GM19239 (cell line): ENCODE measurements at regions not wholly inside any gene's neighbourhood (a gene's known extent, or its start where the extent isn't known, plus 50 kb on each side); places are given as distances from the start of the nearest gene placed in this dataset.
"Not testable (repeated sequence)": the region's sequence is repeated elsewhere in the genome, so short reads cannot be mapped to it uniquely, and the experiment has no call there.

ENCODE experiments used
- DNase-seq: peaks from one replicate; pipeline ENCODE4 v3.0.0; 2011; ENCODE audit warnings: low spot score; ENCODE audit not compliant: insufficient read length
- FAIRE-seq: peaks from 2 replicates; lab custom pipeline; 2011; peaks lifted over from hg19 to GRCh38; lab: Jason Lieb, UNC

DNA sequence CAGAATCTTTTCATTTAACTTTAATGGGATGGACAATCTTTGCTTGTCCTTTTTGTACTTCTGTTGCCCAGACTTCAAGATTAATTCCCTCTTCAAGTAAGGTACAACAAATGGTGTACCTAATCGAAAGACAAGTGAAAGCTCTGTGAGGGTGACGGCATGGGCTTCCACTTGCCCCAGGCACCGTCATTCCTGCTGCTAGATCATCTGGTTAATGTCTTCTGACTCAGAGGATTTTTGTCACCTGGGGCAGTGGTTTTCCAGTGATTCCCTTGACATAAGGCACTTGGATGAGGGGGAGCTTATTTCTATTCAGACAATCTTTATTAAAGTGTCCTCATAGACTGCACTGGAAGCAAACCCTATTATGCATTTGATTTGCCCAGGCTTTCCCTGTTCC lies 977.0 kb upstream of the AMELY start:
- DNase-seq (no peak), FAIRE-seq (no peak)

DNA sequence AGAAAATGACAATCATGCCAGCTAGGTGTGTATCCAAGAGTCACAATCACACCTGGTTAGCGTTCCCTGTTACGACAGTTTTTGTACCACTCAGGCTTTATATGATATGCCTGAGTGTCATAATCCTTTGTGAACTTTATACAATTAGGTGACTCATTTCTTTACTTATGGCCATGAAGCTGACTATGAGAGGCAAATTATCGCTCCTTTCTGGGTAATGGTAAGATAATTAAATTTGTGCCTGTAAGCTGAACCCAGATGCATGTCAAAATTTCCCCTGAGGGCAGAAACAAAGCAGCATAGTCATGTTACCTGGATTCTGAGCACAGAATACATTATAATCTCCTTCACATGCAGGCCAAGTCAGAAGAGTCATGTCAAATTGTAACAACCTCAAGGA lies 970.1 kb upstream of the AMELY start:
- DNase-seq (no peak), FAIRE-seq (no peak)

DNA sequence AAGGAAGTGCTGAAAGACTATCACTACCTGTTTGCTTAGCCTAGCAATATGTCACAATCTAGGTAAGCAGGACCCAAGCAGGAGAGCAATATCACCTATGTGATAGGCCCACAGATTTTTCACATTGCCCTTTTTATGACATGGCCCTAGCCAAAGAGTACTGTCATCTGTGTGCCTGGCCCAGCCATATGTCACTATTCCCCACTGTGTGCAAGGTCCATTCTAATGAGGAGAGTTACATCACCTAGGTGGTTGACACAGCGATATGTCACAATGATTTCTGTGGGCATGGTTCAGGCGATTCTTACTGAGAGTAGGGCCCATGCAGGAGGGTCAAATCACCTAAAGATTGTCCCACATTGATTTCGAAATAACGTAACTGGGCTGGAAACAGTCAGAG lies 967.7 kb upstream of the AMELY start:
- FAIRE-seq, result no peak
- DNase-seq, result no peak

DNA sequence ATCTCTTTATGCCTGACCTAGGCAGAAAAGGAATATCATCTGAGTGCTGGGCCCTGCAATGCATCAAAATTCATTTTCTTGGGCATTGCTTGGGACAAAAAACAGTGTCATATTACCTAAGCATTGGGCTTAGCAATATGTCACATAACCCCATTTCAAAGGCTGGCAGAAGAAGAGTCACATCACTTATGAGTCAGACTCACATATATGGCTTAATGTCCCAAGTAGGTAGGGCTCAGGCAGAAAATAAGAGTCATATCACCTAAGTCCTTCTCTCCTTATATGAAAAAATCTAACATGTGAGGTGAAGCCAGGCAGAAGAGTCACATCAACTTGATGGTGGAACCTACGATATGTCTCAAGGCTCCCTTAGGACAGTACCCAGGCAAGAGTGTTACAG lies 967.2 kb upstream of the AMELY start:
- no peak for FAIRE-seq
- DNase-seq, result no peak

DNA sequence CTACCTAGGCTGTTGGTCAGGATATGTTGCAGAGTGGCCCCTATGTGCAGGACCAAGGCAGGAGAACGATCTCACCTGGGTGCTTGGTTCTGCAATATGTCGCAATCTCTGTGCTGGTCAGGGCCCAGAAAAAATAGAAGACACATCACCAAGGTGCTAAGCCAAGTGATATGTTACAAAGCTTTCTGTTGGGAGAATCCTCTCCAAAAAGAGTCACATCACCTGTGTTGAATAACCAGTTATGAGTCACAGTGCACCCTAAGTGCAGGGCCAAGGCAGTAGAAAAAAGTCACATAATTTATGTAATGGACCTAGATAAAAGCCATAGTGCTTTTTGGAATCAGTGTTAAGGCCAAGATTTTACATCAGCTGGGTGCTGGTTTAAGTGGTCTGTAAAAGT lies 965.9 kb upstream of the AMELY start:
- FAIRE-seq, result no peak
- DNase-seq, result no peak

DNA sequence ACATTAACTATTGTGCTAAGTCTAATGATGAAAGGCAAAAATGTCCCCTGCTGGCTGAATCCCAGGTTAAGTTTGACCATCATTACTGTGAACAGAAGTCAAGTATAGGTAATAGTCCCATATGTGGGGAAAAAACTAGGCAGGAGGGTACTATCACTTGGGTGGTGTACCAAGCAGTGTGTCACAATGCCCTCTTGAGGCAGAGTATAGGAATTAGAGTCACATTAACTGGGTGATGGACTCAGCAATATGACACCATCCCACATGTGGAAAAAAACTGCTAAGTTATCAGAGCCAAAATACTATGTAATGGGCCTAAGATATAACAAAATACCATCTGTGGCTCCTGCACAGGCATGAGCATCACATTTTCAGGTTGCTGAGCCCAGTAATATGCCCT lies 962.5 kb upstream of the AMELY start:
- DNase-seq (peak; percentile 1), FAIRE-seq (no peak)

DNA sequence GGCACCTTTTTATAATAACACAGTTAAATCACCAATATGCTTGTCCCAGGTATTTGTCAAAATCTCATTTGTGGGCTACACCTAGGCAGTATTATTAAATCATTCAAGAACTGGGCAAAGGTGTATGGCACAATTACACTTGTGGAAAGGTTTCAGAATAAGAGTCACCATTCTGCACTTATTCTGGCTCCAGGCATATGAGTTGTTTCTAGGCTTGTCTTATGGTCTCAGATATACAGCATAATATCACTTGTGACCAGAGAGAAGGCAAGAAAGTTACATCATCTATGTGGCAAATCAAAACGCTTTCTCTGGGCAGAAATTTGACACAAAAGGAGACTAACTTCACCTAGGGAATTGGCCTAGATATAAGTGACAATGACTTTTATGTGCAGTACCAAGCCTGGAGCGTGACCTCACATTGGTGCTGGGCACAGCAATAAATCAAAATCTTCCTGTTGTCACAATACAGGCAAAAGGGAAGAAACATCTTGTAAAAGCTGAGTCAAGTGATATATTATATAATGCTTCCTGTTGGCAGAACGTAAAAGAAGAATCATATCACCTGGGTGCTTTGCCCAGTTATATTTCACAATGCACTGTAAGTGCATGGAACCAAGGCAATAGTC lies 959.9 kb upstream of the AMELY start:
- DNase-seq, result no peak
- FAIRE-seq, result no peak

DNA sequence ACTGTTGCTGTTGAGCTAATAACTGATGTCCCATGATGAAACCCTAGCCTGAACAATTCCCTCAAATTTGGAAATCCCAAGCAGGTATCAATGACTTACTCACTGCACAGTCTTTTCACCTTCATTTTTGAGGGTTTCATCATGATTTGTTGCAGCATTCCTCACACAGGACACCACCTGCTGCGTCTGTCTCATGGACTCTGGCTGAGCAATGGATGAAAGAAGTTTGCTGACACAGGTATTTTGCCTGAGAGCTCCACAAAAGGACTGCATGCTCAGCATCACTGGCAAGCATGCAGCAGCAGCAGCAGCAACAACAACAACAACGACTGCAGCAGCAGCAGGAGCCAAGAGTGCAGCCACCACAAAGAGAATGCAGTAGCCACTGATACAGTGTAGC lies 955.4 kb upstream of the AMELY start:
- DNase-seq (no peak), FAIRE-seq (no peak)

DNA sequence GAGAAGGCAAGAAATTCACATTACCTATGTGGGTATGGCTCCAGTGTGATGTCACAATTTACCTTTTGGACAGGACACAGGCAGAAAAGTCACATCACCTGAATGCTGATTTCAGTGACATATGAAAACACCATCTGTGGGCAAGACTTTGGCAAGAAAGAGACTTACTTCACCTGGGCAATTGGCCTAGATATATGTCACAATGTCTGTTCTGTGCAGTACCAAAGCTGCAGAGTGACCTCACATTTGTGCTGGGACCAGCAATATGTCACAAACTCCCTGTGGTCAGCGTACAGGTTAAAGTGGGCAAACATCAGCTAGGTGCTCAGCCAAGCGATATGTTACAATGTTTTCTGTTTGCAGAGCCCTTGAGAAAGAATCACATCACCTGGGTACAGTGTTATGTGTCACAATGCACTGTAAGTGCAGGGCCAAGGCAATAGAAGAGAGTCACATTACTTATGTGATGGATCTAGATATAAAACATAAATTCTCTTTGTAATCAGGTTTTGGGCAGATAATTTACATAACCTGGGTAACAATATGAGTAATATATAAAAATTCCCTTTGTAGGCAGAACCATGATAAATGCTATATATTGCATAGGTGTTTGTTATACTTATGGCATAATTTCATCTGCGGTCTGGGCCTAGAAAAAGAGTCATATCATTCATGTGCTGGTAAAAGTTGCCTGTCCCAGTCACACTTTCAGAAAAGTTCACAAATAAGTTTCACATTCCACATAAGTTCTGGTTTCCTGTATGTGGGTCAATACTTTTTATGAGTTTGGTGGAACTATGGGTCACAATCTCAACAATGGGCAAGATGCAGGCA lies 949.4 kb upstream of the AMELY start:
- FAIRE-seq, result no peak

DNA sequence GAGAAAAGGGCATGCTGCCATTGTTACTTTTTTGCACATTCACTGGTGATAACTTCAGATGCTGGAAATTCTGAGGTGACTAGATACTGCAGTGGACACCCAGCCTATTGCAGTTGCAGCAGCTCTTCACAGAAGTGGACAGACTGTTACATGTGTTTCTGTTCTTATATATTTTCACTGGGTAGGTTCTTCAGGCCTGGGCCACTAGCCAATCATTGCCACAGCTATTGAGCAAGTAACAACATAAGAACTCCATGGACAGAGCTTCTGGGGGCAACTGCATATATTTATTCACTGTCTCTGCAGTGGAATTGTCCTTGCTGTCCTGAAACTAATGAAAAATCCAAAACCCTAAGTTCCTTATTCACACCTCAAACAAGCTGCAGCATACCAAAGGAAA lies 938.6 kb upstream of the AMELY start:
- DNase-seq (no peak), FAIRE-seq (no peak)

More for the DNA sequence above, 949.4 kb upstream of the AMELY start:
- no peak for DNase-seq

DNA sequence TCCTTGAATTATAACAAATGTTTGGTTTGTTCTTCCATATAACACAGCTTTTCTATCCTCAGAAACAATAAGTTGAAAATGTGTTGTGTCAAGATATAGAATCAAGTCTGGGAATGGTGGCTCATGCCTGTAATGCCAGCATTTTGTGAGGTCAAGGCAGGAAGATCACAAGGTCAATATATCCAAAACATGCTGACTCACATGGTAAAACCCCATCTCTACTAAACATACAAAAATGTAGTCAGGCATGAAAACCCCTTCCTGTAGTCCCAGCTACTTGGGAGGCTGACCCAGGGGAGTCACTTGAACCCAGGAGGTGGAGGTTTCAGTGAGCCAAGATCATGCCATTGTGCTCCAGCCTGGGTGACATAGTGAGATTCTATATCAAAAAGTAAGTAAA lies 934.2 kb upstream of the AMELY start:
- DNase-seq (no peak), FAIRE-seq (no peak)

DNA sequence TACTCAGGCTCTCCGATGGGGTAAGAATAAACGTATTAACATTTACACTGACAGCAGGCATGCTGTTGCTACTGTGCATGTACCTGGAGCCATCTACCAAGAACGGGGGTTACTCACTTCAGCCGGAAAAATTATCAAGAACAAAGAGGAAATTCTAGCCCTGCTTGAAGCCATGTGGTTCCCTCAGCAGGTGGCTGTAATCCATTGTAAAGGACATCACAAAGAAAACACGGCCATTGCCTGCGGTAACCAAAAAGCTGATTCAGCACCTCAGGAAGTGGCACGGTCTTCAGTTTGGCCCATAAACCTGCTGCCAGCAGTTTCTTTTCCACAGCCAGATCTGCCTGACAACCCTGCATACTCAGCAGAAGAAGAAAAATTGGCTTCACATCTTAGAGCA lies 925.5 kb upstream of the AMELY start:
- FAIRE-seq (no peak), DNase-seq (no peak)

DNA sequence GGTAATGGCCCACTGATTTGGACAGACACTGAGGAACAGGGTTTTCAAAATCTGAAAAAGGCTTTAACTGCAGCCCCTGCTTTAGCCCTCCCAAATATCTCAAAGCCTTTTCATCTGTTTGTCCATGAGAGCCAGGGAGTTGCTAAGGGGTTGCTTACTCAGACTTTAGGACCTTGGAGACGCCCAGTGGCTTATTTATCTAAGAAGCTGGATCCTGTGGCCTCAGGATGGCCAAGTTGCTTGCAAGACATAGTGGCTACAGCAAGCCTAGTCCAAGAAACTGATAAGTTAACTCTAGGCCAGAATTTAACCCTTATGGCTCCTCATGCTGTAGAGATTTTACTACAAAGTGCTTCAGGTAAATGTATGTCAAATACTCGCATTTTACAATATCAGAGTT lies 924.8 kb upstream of the AMELY start:
- DNase-seq, result no peak
- FAIRE-seq, result no peak

DNA sequence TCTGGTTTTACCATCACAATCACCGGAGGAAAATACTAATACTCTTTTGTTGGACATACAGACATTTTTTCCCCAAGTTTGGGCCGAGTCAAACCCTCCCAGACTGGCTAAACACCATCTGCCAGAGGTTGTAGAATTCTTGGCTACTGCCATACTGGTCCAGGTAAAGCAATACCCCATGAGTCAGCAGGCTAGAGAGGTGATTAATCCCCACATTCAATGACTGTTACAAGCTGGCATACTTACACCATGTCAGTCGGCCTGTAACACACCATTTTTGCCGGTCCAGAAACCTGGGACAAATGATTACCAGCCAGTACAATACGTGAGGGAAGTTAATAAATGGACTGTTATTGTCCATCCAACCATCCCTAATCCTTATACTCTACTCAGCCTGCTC lies 923.9 kb upstream of the AMELY start:
- no peak for FAIRE-seq
- no peak for DNase-seq

DNA sequence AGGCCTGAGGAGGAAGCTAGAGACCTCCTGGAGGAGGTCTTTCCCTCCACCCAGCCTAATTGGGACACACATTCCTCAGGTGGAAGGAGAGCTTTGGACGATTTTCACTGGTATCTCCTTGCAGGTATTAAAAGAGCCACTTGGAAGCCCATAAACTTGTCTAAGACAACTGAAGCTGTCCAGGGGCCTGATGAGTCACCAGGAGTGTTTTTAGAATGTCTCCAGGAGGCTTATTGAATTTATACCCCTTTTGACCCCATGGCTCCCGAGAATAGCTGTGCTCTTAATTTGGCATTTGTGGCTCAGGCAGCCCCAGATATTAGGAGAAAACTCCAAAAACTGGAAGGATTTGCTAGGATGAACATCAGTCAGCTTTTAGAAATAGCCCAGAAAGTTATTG lies 922.7 kb upstream of the AMELY start:
- DNase-seq (no peak), FAIRE-seq (peak; percentile 47)

DNA sequence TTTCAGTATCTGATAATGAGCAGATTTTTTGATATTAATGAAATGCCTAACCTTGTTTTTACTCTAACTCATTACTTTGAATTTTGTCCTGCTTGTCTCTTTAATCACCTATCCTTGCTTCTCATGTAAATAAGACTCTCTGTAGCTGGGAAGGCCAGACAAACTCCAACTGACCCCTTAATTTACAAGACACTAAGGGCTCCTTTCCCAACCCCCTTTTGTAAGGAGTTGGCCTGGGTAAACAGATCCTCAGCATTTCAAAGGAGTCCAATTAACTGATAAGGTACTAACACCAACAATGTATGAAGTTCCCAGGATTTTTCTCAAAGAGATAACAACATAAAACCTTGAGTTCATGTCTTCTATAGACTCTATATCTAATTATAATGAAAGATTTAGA lies 919.3 kb upstream of the AMELY start:
- not testable (repeated sequence) for FAIRE-seq, DNase-seq

DNA sequence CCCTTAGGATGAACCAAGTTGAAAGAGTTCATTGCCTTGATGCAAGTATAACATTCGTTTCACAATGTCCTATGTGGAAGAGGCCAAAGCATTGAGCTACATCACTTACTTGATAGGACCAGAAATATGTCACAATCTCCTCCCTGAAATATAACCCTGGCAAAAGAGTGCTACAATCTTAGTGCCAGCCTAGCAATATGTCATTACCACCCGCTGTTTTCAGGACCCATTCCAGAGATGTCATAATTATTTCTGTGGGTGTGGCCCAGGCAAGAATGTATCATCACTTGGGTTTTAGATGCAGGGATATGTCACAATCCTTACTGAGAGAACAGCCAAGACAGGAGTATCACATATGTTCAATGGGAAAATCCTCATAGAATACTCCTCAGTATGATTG lies 915.0 kb upstream of the AMELY start:
- no peak for FAIRE-seq
- no peak for DNase-seq

DNA sequence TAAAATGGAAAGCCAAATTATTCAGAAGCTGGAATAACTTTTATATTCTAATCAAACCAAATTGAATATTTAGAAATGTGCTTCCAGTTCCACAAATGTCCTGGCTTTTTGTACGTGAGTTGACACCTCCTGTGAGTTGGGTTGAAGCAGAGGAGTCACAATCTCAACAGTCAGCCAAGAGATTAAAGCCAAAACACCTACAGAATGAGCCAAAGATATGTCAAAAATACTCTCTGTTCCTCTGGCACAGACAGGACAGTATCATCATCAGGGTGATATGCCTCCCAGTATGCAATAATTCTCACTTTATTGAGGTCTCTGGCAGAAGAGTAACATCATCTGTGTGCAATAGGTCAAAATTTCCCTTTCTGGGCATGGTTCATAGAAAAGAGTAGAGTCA lies 914.3 kb upstream of the AMELY start:
- DNase-seq (no peak), FAIRE-seq (no peak)

DNA sequence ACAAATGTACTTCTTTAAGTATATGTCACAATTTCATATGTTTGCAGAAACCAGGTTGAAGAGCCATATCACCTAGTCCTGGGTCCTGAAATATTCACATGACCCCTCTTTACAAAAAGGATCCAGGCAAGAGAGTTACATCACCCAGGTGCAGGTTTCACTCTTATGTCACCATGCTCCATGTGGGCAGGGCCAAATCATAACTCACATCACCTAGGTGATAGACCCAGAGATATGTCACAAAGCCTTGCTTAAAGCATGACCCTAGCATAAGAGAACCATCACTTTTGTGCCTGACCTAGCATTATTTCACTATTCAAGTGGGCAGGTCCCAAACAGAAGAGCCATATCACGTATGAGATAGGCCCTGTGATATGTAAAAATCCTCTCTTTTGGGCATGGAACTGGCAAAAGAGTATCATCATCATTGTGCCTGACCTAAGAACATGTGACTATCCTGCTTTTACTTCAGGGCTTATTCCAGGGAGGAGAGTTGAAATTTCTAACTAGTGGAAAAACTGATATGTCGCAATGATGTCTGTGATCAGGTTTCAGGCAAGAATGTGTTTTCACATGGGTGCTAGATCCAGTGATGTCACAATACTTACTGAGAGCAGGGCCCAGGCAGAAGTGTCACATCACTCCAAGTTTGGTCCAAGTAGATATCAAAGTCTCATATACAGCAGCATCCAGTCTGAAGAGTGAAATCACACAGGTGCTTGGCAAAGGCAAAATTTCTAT lies 909.9 kb upstream of the AMELY start:
- DNase-seq, result no peak
- FAIRE-seq, result no peak

DNA sequence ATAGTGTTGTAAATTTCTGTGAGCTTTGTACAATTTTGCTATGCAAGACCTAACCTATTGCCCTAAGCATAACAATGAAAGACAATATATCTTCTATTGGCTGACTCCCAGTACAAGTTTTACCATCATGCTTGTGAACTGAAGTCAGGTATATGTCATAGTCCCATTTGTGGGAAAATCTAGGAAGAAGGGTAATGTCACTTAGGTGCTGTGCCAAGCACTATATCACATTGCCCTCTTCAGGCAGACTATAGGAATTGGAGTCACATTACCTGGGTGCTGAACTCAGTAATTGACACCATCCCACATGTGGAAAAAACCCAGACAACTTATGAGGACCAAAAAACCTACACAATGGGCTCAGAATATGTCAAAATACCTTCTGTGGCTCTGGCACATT lies 907.4 kb upstream of the AMELY start:
- FAIRE-seq (no peak), DNase-seq (no peak)

DNA sequence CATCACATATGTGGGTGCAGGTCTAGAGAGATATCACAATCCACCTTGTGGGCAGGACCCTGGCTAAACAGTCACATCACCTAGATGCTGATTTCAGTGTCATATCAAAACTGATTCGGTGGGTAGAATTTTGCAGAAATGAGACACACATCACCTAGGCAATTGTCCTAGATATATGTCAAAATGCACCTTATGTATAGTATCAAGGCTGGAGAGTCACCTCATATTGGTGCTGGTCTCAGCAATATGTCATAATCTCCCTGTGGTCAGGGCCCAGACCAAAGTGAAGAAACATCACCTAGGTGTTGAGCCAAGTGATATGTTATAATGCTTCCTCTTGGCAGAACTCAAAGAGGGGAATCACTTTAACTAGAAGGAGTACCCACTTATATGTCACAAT lies 905.0 kb upstream of the AMELY start:
- DNase-seq (no peak), FAIRE-seq (no peak)
